Suppressor macrophage treated with lipopolysaccharide for 4 hours (primary cell): ENCODE measurements at regions not wholly inside any gene's neighbourhood (a gene's known extent, or its start where the extent isn't known, plus 50 kb on each side); places are given as distances from the start of the nearest gene placed in this dataset.
"Not testable (repeated sequence)": the region's sequence is repeated elsewhere in the genome, so short reads cannot be mapped to it uniquely, and the experiment has no call there.

Experiments used
- DNase-seq: peaks from one replicate; pipeline ENCODE4 v3.0.0-alpha.2; 2020

DNA sequence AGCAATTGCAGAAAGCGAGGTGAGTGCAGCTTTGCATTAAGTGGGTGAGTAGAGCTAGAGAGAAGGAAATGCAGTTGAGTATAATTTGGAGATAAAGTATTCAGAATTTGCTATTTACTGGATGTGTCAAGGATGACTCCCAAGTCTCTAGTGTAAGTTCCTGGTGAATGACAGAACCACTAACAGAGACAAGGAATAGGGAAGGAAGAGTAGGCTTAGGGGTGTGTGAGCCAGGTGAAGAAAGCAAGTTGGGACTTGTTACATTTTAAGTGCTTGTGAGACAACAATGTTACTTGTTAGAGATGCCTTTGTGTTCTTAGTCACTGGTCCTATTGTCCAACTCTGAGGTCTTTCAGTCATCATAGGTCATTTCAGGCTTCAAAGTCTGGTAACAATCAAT lies 70.8 kb downstream of the TBC1D26 start:
- DNase-seq, result not testable (repeated sequence)

DNA sequence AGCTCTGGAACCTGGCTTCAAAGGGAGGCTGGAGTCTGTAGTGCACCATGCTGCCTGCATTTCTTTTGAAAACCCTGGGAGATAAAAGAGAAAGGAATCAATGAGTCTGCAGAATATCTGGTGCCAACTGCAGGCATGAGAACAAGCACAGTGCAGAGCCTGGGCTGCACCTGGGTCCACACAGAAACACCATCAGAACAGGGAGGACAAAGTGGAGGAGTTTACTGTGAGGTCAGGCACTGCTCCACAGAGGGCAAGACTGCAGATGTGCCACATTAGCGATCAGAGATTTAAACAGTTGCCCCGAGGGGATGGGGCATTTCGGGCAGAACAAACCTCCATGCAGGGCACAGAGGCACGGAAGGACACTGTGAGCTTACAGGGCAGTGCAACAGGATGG lies 74.7 kb downstream of the TBC1D26 start:
- not testable (repeated sequence) for DNase-seq

DNA sequence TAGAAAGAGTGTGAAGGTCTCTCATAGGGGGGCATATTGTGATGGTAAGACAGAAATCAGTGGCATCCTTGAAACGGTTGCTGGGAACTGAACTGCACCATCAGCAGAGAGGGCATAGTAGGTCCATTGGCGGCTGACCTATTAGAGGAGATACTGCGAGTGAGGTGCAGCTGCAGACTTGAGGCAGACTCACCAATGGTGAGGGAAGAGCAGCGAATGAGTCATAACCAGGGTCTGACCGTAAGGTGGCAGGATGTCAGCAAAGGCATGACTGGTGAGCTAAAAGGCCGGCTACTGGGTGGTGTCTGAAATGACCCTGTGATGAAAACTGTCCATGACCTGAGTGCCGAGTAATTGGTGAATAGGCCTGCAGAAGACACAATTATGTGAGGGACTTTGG lies 81.3 kb downstream of the TBC1D26 start:
- not testable (repeated sequence) for DNase-seq

DNA sequence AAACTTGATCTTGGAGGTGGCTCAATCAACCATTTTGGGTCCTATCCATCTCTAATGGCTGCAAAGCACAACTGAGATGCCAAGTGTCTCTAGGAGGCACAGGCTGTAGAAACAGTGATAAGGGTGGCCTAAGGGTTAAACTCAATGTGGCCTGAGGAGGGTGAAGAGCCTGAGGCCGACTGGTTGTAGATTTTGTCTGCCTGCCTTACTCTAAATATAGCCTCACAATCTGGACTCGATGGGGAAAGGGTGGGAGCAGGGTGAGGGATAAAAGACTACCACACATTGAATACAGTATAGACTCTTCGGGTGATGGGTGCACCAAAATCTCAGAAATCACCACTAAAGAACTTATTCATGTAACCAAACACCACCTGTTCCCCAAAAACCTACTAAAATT lies 81.9 kb downstream of the TBC1D26 start:
- not testable (repeated sequence) for DNase-seq

DNA sequence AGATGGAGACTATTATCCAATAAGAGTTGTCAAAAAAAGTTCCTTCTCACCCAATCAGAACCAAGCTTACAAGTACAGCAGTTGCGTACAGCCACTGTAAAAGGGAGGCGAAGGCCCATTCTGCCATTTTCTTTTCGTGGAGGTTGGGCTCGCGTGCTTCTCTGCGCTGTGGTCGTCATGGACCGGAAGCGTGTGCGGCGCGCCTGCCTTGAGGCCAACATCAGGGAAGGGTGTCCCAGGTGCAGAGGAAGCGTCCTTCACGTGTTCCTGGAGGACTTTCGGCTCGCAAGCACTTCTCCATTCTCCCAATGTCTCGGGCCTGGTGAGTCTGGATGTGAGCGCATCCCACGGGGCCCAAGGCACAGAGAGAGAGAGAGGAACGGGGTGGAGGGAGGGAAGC lies 85.8 kb downstream of the TBC1D26 start:
- not testable (repeated sequence) for DNase-seq

DNA sequence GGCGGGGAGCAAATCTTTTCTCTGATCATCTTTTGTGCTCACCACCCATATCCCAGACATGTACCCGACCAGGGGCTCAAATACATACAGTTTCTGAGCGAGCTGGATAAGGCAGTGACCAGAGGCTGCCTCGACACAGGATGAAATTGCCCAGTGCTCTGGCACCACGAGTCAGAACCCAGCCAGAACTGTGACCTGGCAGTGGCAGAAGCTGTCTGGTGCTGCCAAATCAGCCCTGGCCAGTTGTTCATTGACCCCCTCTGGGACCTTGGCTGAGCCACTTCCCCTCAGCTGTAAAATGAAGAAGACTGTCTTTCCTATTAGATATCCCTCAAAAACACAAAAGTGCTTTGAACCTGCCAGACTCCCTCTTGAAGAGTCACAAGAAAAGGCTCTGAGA lies 90.2 kb downstream of the TBC1D26 start:
- DNase-seq, result not testable (repeated sequence)

DNA sequence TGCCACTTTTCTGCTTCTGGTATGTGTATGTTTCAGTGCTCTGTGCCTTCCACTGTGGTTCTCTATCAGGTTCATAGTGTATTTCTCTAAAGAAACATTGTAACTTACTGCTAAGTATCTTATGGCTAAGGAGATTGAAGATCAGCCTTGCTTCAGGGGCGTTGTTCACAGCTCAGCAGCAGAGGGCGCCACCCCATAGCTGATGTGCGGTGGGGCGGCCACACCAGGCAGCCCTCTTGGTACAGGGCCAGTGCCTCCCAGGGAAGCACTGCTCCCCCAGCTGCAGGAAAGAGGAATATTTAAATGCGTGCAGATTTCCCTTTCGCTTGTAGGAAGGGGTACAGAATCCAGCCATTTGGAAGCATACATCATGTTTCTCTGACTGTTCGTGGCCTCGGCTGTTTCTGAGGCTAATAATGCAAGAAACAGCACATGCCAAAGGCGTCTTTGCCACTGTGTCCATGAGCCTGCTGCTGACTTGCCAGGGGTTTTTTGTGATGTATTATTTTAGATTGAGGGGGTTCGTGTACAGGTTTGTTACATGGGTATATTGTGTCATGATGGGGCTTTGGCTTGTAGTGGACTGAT lies 96.7 kb downstream of the TBC1D26 start:
- peak; percentile 76 for DNase-seq

DNA sequence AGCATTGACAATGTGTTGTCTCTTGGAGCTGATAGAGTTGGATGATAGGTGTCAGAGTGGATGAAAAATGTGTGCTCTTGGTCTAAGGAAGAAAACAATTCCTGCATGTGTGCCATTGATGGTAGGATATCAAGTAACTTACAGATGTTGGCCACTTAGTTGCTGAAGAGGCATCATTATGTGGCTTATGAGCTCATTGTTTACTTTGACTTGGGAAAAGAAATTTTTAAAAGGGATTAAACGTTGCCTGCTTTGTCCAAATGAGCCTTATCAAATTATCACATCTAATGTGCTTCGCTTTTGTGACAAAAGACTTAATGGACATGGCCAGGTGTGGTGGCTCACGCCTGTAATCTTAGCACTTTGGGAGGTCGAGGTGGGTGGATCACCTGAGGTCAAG lies 98.1 kb downstream of the TBC1D26 start:
- not testable (repeated sequence) for DNase-seq

DNA sequence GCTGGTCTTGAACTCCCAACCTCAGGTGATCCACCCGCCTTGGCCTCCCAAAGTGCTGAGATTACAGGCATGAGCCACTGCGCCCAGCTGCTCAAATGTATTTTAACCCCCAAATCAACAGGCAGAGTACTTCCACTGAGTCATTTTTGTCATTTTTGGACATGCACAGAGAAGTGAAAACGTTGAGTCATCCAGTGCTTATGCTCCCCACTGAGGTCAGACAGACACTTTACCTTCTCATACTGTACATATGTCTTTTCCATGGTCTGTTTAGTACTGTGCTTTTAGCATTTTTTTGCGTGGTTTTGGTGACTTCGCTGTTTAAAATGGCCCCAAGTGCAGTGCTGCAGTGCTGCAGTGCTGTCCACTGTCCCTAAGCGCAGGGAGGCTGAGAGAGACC lies 99.1 kb downstream of the TBC1D26 start:
- peak; percentile 85 for DNase-seq

DNA sequence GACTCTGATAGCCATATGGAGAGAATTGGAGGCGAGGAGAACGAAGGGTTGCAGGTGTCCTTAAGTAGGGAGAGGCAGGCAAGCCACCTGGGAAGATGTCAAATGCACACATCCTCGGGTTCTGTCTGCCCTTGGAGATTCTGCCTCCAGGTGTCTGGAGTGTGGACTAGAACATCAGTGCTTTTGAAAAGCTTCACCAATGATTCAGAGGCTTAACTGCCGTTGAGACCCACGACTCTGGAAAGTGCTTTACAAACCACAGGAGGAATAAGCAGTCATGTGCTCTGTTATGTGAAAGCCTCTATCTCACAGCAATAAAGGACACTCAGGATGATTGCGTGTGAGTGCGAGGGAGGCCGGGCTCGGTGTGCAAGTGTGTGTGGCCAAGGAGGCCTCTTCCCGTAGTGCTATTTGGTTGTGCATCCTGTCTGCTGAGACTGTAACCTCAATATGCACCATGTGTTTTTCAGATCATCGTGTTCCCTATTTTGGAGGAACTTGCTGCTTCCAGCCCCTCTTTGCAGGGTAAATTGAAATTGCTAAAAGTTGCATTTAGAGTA lies 100.9 kb downstream of the TBC1D26 start:
- peak; percentile 23 for DNase-seq

DNA sequence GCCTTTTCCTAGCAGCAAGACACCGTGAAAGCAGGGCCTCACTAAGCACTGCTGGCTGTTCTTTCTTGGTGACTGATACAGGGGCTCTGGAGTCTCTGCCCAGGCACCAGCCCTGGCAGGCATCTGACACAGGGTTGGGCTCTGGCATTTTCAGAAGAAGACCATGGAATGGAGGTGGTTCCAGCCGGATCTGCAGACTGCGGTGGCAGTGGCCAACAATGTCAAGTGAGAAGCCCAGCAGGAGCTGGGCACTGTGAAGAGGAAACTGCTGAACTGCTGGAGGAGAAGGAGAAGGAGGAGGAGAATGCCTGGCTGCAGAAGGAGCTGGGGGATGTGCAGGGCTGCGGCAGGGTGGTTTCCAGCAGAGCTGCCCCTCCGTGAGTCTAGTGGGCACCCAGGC lies 101.8 kb downstream of the TBC1D26 start:
- not testable (repeated sequence) for DNase-seq

DNA sequence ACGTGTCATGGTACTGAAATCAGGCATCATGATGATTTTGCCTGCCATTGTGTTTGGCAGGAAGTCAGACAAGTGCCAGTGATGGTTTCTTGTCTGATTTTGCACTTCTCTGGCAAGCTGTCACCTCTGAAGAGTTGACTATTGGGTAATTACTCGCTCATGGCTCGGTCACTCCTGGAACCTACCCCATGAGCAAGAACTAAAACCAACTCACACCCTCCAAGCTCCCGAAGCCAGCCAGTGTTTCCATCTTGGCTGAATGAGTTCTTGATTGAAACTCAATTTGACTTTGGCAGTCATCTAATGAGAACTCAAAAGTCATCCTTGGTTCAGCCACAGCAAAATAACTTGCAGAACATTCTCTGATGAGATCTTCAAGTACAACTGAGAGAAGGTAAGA lies 103.4 kb downstream of the TBC1D26 start:
- not testable (repeated sequence) for DNase-seq

DNA sequence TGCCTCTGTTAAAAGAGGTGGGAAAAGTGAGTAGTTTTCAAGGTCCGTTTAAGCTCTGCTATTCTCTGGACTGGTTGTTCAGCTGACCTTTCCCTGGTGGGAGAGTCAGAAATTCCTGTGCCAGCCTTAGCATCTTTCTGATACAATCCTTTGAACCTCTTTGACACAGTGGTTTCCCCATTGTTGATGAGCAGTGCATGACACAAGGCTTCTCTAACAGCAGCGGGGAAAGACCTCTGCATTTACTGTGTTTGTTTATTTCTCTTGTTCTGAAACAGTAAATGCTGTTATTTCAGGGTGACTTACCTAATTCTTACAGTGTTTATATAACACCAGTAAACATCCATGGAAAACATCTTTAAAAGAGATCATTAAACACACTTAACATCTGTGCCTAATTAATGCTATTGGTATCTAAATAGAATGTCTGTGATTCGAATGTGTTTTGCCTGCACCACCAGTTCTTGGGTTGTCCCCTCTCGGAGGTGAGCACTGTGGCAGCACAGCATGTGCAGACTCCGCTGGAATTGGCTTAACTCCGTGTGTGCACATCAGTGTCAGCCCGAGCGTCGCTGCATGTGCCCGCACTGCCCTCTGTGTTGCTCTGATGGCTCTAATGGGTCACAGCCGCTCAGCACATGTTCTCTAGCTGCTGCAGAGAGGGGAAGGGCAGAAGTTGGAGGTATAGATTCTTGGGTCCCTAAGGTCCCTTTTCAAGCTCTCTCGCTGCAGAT lies 104.3 kb downstream of the TBC1D26 start:
- DNase-seq, result not testable (repeated sequence)

DNA sequence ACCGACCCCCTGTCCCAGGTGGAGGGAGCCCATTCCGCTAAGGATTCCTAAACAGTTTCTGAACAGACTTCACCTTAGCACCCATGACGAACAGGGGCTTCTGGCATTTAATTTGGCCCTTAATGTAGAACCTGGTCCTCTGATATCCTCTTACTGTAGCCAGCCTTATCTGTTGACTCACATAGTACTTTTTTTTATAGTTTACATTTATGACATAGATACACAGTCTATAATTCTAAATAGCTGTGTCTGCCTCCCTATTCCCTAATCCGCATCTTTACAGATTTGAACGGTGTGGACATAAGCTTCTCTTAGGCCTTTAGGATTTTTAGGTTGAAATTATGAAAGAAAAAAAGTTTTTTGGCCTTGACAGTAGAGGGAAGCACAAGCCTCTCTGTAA lies 104.9 kb downstream of the TBC1D26 start:
- not testable (repeated sequence) for DNase-seq

DNA sequence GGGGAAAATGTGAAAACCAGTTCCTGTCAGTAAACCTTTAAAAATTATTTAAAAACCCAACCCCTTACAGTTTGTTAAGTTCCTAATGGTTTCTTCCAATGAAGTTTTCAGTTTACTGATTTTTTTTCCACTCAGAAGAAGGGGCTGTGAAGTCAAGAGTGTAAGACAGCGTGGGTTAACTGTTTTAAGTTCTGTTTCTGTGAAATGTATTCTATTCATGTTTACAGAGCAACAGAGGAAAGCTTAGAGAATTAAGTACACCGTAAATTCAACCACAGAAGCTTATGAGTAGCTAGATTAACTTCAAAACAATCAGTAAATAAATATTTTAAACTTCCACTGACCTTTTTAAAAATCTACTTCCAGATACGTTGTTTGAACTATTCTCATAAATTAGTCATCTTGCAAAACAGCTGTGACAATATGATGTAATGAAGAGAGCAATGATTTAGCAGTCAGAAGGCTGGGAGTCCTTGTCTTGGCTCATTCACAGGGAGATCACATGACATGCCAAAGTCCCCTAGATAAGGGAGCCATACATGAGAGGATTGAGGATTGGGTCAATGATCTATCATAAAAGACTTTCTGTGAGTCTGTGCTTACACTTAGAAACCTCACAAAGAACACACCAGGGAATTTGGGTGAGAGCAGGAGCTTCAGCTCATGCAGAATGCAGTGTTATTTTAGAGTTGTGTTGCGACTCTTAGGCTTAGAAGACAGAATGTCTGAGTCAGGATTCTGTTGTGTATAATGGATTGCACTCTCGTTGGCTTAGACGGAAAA lies 97.3 kb upstream of the ADORA2B start:
- not testable (repeated sequence) for DNase-seq

DNA sequence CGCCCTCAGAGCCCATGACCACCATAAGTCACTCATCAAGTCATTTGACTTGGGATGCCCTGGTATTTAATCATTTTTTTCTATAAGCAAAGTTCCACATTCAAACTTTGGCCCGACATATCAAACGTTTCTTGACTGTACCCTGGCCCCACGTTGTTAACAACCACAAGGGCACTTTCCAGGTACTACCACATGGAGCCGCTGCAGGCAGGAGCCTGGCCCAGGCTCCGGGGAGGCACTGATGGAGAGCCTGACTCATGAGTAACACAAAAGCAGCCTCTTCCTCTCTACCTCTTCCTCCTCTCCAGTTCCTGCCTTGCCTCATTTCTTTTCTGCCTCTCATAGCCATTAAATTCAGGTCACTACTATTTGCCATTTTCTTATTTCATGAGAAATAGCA lies 95.9 kb upstream of the ADORA2B start:
- DNase-seq, result peak; percentile 77

DNA sequence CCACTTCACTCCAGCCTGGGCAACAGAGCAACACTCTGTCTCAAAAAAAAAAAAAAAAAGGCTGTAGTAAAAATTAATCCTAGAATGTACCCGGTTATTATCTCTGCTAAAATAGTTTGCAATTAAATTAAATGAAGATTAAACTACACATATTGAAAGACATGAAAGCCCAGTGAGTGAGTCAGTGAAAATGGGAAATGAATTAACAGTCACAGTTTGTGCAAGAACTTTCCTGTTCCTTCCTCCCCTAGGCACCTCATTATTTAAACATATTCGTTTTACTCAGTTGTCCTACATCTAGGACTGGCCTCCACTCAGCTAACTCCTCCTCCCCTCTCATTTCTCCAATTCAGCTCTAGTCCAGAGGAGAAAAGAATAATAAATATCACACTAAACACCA lies 94.9 kb upstream of the ADORA2B start:
- peak; percentile 17 for DNase-seq

DNA sequence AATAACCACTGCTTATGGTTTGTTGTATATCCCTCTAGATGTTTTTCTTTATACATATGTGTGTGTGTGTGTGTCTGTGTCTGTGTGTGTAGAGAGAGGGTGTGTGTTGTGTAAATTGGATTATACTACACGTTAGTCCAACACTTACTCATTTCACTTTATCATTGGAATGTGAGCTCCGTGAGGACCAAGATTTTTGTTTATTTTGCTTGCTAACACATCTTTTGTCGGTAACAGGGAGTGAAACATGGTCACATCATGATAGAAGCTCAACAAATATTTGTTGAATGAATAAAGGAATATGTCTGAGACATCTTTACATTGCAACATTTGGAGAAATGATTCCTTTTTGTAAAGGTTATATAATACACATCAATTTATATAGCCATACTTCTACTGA lies 94.2 kb upstream of the ADORA2B start:
- DNase-seq, result not testable (repeated sequence)

DNA sequence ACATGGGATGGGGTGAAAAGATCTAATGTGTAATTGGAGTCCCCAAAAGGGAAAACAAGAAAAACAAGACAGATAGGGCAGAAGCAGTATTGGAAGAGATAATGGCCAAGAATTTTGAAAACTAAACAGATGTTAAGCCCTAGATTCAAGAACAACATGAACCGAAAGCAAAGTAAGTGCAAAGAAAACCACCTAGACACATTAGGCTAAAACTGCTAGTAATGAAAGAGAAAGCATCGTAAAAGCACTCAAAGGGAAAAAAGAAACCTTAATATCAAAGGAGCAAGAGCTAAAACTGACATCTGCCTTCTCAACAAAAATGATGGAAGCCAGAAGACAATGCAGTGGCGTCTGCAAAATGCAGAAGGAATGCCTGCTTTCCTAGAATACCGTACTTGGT lies 92.1 kb upstream of the ADORA2B start:
- not testable (repeated sequence) for DNase-seq

DNA sequence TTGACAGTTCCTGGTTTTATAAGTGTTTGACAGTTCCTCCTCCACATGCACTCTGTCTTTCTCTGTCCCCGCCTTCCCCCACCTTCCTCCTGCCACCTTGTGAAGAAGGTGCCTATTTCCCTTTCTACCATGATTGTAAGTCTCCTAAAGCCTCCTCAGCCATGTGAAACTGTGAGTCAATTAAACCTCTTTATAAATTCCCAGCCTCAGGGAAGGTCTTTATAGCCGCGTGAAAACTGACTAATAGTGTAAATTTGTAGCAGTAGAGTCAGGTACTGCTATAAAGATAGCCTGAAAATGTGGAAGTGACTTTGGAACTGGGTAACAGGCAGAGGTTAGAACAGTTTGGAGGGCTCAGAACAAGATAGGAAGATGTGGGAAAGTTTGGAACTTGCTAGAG lies 88.7 kb upstream of the ADORA2B start:
- DNase-seq, result not testable (repeated sequence)

DNA sequence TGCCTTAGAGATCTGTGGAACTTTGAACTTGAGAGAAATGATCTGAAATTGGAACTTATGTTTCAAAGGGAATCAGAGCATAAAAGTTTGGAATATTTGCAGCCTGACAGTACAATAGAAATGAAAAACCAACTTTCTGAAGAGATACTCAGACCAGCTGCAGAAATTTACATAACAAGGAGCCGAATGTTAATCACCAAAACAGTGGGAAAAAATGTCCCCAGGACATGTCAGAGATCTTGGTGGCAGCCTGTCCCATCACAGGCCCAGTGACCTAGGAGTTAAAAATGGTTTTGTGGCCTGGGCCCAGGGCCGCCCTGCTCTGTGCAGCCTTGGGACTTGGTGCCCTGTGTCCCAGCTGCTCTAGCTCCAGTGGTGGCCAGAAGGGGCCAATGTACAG lies 88.2 kb upstream of the ADORA2B start:
- DNase-seq, result not testable (repeated sequence)

DNA sequence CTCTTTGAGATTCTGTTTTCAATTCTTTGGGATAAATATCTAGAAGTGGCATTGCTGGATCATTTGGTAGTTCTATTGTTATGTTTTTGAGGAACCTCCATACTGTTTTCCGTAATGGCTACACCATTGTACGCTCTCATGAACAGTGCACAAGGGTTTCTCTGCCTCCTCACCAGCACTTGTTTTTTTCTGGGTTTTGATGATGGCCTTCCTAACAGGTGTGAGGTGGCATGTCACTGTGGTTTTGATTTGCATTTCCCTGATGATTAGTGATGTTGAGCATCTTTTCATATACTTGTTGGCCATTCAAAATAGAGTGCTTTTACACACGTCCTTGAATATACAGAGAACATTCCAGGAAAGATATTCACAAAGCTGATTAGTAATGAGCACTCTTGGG lies 86.8 kb upstream of the ADORA2B start:
- not testable (repeated sequence) for DNase-seq

DNA sequence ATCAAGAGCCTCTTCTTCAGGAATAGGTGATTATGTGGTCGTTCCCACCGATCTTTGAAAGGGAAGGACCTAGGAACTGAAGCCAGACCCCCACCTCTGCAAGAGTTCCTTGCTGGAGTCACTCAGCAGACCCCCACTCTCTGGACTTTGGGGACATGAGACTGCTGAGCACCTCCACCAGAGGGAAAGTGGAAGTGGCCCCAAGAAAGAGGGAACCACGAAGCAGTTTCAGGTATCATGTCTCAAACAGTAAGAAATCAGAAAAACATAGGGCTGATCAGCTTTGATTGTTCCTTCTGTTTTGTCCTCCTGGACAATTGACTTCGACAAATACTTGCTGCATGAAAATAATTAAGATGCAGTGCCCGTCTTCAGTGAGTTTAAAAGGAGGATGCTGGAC lies 84.2 kb upstream of the ADORA2B start:
- not testable (repeated sequence) for DNase-seq

DNA sequence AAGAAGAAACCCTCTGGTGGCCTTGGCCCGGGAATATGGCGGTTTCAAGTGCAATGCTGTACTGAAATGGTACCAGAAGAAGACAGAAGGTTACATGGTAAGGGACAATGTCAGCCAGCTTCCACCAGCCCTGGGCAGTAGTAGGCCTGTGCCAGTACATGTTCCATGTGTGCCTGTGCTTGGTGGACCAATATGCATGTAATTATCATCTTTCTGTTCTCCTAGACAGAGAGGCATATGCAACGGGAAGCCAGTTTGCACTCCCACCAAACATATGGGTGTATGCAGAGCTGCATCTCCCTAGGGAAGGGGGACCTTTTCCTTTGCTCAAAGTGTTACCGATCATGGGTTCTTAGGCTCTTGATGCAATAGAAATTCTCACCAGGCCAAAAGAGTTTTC lies 80.9 kb upstream of the ADORA2B start:
- DNase-seq, result not testable (repeated sequence)
